Stimulated activated CD4-positive, alpha-beta T cell treated with anti-CD3 and anti-CD28 coated beads, Interleukin-4, amount 100 ng/mL, for 4 hours (primary cell): ENCODE measurements at regions not wholly inside any gene's neighbourhood (a gene's known extent, or its start where the extent isn't known, plus 50 kb on each side); places are given as distances from the start of the nearest gene placed in this dataset.
A peak's percentile ranks its signal among the peaks of the same experiment; 100 is the strongest.

ENCODE experiments used
- DNase-seq, 2 experiments: peaks; one replicate each; pipeline ENCODE4 v3.0.0-alpha.2; 2020

DNA sequence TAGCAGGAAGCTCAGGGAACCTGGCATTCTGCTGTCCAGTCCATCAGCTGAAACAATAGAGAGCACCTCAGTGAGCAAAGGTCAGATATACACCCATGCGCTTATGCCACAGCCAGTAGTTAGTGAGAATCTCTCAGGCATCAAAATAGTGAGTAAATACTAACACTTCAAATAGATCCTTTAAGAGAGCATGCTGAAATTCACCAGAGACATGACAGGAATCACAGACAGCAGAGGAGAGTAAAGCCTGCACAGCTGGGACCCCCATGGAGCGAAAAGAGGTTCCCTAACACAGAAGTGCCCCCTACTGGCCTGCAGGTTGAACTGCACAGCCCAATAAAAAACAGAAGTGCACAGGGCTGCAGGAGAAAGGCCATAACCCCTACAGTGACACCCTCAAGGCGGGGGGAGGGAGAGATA is 57.6 kb upstream of the ANTXRL start:
- DNase-seq, result peak; percentile 6 to 10

DNA sequence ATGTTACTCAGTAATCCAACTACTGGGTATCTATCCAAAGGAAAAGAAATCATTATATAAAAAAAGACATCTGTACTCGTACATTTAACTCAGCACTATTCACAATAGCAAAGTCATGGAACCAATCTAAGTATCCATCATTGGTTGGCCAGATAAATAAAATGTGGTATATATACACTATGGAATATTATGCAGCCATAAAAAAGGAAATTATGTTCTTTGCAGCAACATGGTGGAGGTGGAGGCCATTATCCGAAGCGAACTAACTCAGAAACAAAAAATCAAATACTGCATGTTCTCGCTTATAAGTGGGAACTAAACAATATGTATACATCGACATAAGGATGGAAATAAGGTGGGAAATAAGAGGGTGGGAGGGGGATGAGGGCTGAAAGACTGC is 56.2 kb upstream of the ANTXRL start:
- no peak for DNase-seq

DNA sequence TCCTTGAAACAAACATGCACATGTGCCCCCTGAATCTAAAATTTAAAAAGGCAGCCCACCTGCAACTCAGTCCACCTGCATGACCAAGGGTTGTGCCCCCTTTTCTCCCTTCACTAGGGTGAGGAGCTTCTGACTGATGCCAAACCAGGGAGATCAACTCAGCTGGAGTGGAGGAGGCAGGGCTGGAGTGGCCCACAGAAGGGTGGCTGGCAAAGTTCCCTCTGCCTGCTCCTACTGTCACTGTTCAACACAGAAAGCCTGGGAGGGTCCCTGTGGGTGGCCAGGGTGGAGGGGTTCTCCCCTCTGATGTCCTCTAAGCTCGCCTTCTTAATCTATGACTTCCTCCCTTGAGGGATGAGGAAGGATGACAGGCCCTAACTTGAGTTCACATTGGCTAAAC is 55.7 kb upstream of the ANTXRL start:
- DNase-seq, result no peak

DNA sequence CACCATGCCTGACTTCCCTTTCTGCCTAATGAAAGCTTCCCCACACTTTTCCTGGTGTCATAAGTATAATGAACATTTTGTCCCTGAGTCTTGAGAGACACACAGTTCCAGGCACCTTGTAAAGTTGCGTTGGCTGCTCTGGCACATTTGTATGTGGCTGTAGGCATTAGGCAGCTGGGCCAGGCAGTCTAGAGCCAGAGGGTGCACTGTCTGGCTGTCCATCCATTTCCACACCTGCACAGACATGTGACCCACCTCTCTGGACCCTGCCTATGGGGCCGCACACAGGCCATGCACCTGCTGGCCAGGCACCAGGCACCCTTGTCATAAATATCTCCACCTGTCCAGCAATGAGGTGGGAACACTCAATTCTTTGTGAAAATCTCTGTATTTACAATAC is 54.7 kb upstream of the ANTXRL start:
- DNase-seq, result no peak

DNA sequence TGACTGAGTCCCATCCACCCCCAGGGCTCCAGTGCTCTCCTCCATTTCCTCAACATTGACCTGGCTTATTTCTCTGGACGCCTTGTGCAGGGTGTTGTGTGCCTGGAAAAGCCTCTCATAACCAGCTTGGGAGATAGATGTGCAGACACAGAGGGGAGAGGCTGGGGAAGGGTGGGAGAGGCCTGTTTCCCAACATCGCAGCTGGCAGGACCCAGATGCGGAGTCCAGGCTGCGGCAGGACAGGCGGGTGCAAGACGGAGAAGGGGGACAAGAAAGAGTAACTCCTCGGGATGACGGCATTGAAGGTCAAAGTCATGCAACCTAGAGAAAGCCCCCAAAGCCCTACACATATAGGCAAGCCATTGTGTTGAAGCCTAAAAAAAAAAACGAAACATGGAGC is 54.1 kb upstream of the ANTXRL start:
- DNase-seq, result no peak

GRCh38 chr10:46233181-46233580 is 53.6 kb upstream of the ANTXRL start:
- no peak for DNase-seq

GRCh38 chr10:46234026-46234425 is 52.8 kb upstream of the ANTXRL start:
- DNase-seq, result no peak

GRCh38 chr10:46234431-46235060 is 52.3 kb upstream of the ANTXRL start:
- no peak for DNase-seq

DNA sequence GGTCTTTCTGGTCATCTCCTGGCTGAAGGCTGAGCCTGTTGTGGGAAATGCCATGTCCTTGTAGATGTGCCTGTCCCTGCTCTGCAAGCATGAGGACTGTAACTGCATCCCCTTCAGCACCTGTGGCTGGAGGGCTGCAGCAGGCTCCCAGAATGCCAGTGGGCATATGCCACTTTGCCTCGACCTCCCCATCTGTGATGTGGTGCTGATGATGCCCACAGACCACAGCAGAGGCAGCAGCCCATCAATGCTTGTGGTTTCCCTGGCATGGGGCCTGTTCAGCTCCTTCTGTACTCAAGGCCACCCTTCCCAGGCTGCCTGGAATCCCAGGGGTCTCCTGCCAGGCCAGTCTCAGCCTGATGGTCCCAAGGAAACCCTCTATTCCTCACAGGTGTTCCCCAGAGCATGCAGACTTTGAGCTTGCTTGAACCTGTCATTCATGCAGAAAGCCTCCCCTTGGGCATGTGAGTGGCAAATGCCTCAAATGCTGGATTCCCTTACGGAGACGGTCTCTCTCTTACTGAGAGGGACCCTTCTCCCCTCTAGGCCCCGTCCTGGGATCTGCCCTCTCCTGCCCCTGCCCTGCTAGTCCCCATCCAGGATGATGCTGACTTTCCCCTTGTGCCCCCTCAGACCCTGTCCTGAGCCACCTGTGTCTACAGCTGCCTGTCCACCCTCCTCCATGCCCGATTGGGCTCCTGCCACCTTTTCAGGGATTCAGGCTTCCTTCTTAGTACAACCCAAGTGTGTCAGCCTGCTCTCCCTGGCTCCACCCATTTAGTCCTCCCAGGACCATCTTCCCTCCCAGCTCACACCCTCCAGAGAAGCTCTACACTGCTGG is 50.9 kb upstream of the ANTXRL start:
- no peak for DNase-seq

DNA sequence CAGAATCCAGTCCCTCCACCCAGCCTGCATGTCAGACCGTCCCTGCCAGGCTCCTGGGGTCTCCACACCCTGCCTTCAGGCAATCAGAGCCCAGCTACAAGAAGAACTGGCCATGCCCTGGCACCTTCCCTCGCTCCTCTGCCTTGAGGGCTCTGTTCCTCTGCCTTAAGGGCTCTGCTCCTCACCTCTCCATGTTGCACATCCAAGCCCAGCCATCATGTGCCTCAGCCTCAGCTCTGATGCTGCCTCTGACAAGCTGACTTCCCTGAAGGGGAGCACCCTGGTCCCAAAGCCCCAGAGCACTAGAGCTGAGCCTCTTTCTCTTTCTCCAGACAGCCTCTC is 50.3 kb upstream of the ANTXRL start:
- no peak for DNase-seq

DNA sequence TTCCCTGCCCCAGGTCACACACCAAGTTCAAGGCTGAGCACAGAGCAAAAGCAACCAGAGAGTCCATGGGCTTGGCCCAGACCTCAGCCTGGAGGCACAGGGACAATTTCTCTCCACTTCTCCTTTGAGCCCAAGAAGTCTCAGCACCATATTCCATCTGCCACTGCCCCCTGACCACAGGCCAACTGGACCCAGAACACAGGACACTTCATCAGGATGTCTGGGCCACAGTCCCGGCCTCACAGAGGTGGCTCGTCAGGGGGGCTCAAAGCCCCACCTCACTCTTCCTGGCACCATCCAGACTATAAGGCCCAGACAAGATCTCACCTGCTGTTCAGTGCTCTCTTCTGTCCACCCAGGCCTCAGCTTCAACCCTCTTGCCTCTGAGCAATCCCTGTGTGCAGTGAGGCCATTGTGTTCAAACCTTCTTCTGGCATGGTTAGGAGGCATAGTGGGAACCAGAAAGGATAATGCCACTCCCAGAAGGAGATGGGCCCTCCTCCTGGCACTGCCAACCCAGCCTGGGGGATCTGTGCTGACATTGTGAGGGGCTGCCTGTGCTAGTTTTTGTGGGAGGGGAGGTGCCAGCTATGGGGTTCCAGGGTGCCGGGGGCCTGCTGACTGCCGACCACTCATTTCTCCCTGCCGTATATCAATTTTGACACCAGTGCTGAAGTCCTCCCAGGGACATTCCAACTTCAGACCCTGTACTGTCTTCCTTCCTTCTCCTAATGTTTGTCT is 49.7 kb upstream of the ANTXRL start:
- DNase-seq, result no peak
